Liver (tissue), 7 donors: ENCODE measurements at regions not wholly inside any gene's neighbourhood (a gene's known extent, or its start where the extent isn't known, plus 50 kb on each side); places are given as distances from the start of the nearest gene placed in this dataset.

Experiments
- DNase-seq: peaks from one replicate; pipeline ENCODE4 v3.0.0-alpha.2; 2017; ENCODE audit warnings: low spot score
- H3K27ac ChIP-seq, 2 donors: one replicate each; pipeline ENCODE4 v1.7.0; 2013; ENCODE audit warnings: inconsistent platforms in 2 of 2, low read length in 2 of 2, control low read depth in 1 of 2, low read depth in 1 of 2, mild to moderate bottlenecking in 1 of 2
- H3K27me3 ChIP-seq, 4 donors: one replicate each; pipeline versions ENCODE4 v1.6.1 to v1.7.0; 2013; ENCODE audit warnings: low read length in 3 of 4, inconsistent platforms in 1 of 4, mild to moderate bottlenecking in 1 of 4, moderate library complexity in 1 of 4; ENCODE audit not compliant: control insufficient read depth in 4 of 4, insufficient read depth in 4 of 4
- H3K36me3 ChIP-seq, 4 donors: one replicate each; pipeline versions ENCODE4 v1.6.1 to v1.7.0; 2013; ENCODE audit warnings: low read length in 3 of 4, mild to moderate bottlenecking in 3 of 4, low read depth in 1 of 4, moderate library complexity in 1 of 4; ENCODE audit not compliant: control insufficient read depth in 4 of 4, insufficient read depth in 3 of 4
- H3K4me1 ChIP-seq, 4 donors: one replicate each; pipeline versions ENCODE4 v1.6.1 to v1.7.0; 2013; ENCODE audit warnings: low read length in 3 of 4, mild to moderate bottlenecking in 3 of 4, moderate library complexity in 1 of 4; ENCODE audit not compliant: control insufficient read depth in 4 of 4, insufficient read depth in 4 of 4
- H3K4me3 ChIP-seq, 3 donors: one replicate each; pipeline versions ENCODE4 v1.6.1 to v1.7.0; 2013; ENCODE audit warnings: low read length in 3 of 3, control low read depth in 1 of 3, low read depth in 1 of 3, mild to moderate bottlenecking in 1 of 3
- H3K9ac ChIP-seq, 2 donors: one replicate each; pipeline ENCODE4 v1.7.0; 2013; ENCODE audit warnings: low read length in 2 of 2, mild to moderate bottlenecking in 2 of 2, moderate library complexity in 2 of 2, control low read depth in 1 of 2, low read depth in 1 of 2
- H3K9me3 ChIP-seq, 4 donors: one replicate each; pipeline versions ENCODE4 v1.6.1 to v1.7.0; 2013; ENCODE audit warnings: low read length in 3 of 4; ENCODE audit not compliant: control insufficient read depth in 4 of 4
- EGR1 ChIP-seq, 2 donors: IDR thresholded peaks; 2 replicates each; pipeline ENCODE4 v1.6.1; 2016 to 2018; ENCODE audit warnings: antibody characterized with exemption in 2 of 2, low read depth in 2 of 2
- FOXA2 ChIP-seq: IDR thresholded peaks from 2 replicates; pipeline ENCODE4 v1.6.1; 2016; ENCODE audit warnings: antibody characterized with exemption
- GABPA ChIP-seq, 2 donors: IDR thresholded peaks in 1 of 2; conservative IDR thresholded peaks in 1 of 2; 2 replicates each; pipeline ENCODE4 v1.6.1; 2016; ENCODE audit warnings: antibody characterized with exemption in 2 of 2, mild to moderate bottlenecking in 1 of 2, moderate library complexity in 1 of 2
- RAD21 ChIP-seq, 2 donors: IDR thresholded peaks; 2 replicates each; pipeline ENCODE4 v1.6.1; 2016; ENCODE audit warnings: antibody characterized with exemption in 2 of 2, mild to moderate bottlenecking in 2 of 2
- RXRA ChIP-seq, 2 donors: IDR thresholded peaks; 2 replicates each; pipeline ENCODE4 v1.6.1; 2017 to 2018; ENCODE audit warnings: antibody characterized with exemption in 2 of 2, mild to moderate bottlenecking in 1 of 2
- SP1 ChIP-seq: IDR thresholded peaks from 2 replicates; pipeline ENCODE4 v1.6.1; 2018; ENCODE audit warnings: antibody characterized with exemption, mild to moderate bottlenecking
- TAF1 ChIP-seq: conservative IDR thresholded peaks from 2 replicates; pipeline ENCODE4 v1.6.1; 2016; ENCODE audit warnings: antibody characterized with exemption, mild to moderate bottlenecking
- YY1 ChIP-seq: IDR thresholded peaks from 2 replicates; pipeline ENCODE4 v1.6.1; 2016; ENCODE audit warnings: antibody characterized with exemption, mild to moderate bottlenecking
- WGBS: extraction: QIAGEN DNeasy Blood & Tissue Kit; methylation state at CpG from one replicate; pipeline ENCODE4 v1.1.7; 2013; 5-methylcytosine and 5-hydroxymethylcytosine counted together
- TF ChIP-seq, protein P1 (sequence below): IDR thresholded peaks from 2 replicates; pipeline ENCODE4 v1.6.1; 2016; ENCODE audit warnings: antibody characterized with exemption
- TF ChIP-seq, protein P2 (sequence below): IDR thresholded peaks from 2 replicates; pipeline ENCODE4 v1.6.1; 2016; ENCODE audit warnings: antibody characterized with exemption
- TF ChIP-seq, protein P3 (sequence below): IDR thresholded peaks from 2 replicates; pipeline ENCODE4 v1.6.1; 2016; ENCODE audit warnings: antibody characterized with exemption, mild to moderate bottlenecking
- TF ChIP-seq, protein P4 (sequence below): IDR thresholded peaks from 2 replicates; pipeline ENCODE4 v1.6.1; 2016; ENCODE audit warnings: antibody characterized with exemption
- donor health status: healthy.
- donor health status: healthy.
- donor health status: healthy.
- donor health status: healthy.

DNA sequence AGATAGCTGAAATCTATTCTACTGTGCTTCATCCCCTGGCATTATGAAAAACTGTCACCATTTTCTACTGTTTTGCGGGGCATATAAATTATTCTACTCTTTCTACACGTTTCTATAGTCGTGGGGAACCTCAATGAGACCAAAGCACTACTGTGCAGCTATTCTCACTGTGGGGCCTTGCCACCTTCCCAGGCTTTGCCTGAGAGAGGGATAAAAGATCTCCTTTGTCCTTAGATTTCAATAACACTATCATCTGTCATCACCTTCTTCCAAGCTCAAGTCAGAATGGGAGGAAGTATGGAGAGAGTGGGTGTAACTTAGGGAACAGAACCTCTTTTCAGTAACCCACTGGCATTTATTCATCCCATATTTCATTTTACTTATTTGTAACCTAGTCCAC, 1462.1 kb upstream of the RAG2 start:
- no peaks in the 10 kb centered on the region for H3K9me3 ChIP-seq
- H3K27me3 ChIP-seq, result no peaks in the 10 kb centered on the region
- DNase-seq, result no peak
- H3K4me1 ChIP-seq, result no peaks in the 10 kb centered on the region
- H3K27ac ChIP-seq, result no peak overlapping the region
- no peak for TF ChIP-seq RAD21 (IDR thresholded peaks at IDR 0.05)
- no peak for TF ChIP-seq GABPA (IDR thresholded peaks at IDR 0.05 in 1 of 2, conservative IDR thresholded peaks at IDR 0.05 in 1 of 2)
- TF ChIP-seq, protein P1, sequence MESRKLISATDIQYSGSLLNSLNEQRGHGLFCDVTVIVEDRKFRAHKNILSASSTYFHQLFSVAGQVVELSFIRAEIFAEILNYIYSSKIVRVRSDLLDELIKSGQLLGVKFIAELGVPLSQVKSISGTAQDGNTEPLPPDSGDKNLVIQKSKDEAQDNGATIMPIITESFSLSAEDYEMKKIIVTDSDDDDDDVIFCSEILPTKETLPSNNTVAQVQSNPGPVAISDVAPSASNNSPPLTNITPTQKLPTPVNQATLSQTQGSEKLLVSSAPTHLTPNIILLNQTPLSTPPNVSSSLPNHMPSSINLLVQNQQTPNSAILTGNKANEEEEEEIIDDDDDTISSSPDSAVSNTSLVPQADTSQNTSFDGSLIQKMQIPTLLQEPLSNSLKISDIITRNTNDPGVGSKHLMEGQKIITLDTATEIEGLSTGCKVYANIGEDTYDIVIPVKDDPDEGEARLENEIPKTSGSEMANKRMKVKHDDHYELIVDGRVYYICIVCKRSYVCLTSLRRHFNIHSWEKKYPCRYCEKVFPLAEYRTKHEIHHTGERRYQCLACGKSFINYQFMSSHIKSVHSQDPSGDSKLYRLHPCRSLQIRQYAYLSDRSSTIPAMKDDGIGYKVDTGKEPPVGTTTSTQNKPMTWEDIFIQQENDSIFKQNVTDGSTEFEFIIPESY, result no peak
- TF ChIP-seq, protein P2, sequence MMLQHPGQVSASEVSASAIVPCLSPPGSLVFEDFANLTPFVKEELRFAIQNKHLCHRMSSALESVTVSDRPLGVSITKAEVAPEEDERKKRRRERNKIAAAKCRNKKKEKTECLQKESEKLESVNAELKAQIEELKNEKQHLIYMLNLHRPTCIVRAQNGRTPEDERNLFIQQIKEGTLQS, result no peak
- no peak for TF ChIP-seq EGR1 (IDR thresholded peaks at IDR 0.05; ENCODE audit: low read depth in 2 of 2)
- TF ChIP-seq, protein P3, sequence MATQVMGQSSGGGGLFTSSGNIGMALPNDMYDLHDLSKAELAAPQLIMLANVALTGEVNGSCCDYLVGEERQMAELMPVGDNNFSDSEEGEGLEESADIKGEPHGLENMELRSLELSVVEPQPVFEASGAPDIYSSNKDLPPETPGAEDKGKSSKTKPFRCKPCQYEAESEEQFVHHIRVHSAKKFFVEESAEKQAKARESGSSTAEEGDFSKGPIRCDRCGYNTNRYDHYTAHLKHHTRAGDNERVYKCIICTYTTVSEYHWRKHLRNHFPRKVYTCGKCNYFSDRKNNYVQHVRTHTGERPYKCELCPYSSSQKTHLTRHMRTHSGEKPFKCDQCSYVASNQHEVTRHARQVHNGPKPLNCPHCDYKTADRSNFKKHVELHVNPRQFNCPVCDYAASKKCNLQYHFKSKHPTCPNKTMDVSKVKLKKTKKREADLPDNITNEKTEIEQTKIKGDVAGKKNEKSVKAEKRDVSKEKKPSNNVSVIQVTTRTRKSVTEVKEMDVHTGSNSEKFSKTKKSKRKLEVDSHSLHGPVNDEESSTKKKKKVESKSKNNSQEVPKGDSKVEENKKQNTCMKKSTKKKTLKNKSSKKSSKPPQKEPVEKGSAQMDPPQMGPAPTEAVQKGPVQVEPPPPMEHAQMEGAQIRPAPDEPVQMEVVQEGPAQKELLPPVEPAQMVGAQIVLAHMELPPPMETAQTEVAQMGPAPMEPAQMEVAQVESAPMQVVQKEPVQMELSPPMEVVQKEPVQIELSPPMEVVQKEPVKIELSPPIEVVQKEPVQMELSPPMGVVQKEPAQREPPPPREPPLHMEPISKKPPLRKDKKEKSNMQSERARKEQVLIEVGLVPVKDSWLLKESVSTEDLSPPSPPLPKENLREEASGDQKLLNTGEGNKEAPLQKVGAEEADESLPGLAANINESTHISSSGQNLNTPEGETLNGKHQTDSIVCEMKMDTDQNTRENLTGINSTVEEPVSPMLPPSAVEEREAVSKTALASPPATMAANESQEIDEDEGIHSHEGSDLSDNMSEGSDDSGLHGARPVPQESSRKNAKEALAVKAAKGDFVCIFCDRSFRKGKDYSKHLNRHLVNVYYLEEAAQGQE, result no peak
- WGBS, result 74% methylated on average over 3 of the region's 3 CpGs
- H3K9ac ChIP-seq, result no peak overlapping the region
- H3K36me3 ChIP-seq, result no peaks in the 10 kb centered on the region
- no peak overlapping the region for H3K4me3 ChIP-seq

DNA sequence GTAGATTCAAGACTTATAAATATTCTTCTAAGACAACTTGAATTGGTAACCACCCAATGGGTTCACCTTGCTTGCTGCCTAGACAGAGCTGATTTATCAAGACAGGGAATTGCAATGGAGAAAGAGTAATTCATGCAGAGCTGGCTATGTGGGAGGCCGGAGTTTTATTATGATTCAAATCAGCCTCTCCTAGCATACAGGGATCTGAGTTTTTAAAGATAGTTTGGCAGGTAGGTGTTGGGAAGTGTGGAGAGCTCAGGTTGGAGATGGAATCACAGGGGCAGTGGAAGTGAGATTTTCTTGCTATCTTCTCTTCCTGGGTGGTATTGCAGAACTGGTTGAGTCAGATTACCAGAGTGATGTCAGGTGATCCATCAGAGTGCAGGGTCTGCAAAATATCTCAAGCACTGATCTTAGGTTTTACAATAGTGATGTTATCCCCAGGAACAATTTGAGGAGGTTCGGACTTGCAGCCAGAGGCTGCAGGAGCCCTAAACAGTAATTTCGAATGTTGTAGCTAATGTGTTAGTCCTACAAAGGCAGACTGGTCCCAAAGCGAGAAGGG, 1448.6 kb upstream of the RAG2 start:
- Histone ChIP-seq H3K9ac (no peak overlapping the region), H3K36me3 (no peaks in the 10 kb centered on the region), H3K27me3 (no peaks in the 10 kb centered on the region), H3K27ac (no peak overlapping the region), H3K9me3 (no peaks in the 10 kb centered on the region), H3K4me1 (no peaks in the 10 kb centered on the region), H3K4me3 (no peak overlapping the region)
- 63% methylated on average over 4 of the region's 4 CpGs for WGBS
- DNase-seq, result no peak
- TF ChIP-seq, protein P2, result no peak
- no peak for TF ChIP-seq RXRA (IDR thresholded peaks at IDR 0.05)
- no peak for TF ChIP-seq TAF1
- TF ChIP-seq SP1, result no peak
- no peak for TF ChIP-seq GABPA (IDR thresholded peaks at IDR 0.05 in 1 of 2, conservative IDR thresholded peaks at IDR 0.05 in 1 of 2)
- no peak for TF ChIP-seq YY1
- TF ChIP-seq, protein P4, sequence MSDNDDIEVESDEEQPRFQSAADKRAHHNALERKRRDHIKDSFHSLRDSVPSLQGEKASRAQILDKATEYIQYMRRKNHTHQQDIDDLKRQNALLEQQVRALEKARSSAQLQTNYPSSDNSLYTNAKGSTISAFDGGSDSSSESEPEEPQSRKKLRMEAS, result no peak
- TF ChIP-seq FOXA2, result no peak
- no peak for TF ChIP-seq EGR1 (IDR thresholded peaks at IDR 0.05; ENCODE audit: low read depth in 2 of 2)
